H1 (cell line): ENCODE measurements at regions not wholly inside any gene's neighbourhood (a gene's known extent, or its start where the extent isn't known, plus 50 kb on each side); places are given as distances from the start of the nearest gene placed in this dataset.

Experiments used
- CTCF ChIA-PET: fragments of 300-600 bp; sonication (Branson Sonifier 250); formaldehyde crosslinking; loops from one replicate; lab custom pipeline; 2021; ENCODE audit not compliant: partially characterized antibody; lab: Charles Lee
- POLR2A ChIA-PET: fragments of 300-600 bp; sonication (Branson Sonifier 250); formaldehyde crosslinking; loops from one replicate; lab custom pipeline; 2021; ENCODE audit warnings: inconsistent platforms; ENCODE audit not compliant: partially characterized antibody; lab: Charles Lee
- DNase-seq, 2 experiments: peaks; one replicate each; pipeline versions ENCODE4 v3.0.0 to v3.0.0-alpha.2; 2010 to 2022; ENCODE audit warnings: low spot score in 2 of 2, low read depth in 1 of 2, mixed read lengths in 1 of 2
- FAIRE-seq: peaks from 2 replicates; lab custom pipeline; 2011; peaks lifted over from hg19 to GRCh38; lab: Jason Lieb, UNC
- H2AFZ ChIP-seq: 2 replicates; pipeline ENCODE4 v1.8.1; 2012; ENCODE audit warnings: low read length, inconsistent platforms
- H2AK5ac ChIP-seq: 2 replicates; pipeline ENCODE4 v1.6.1; 2013; ENCODE audit warnings: low read depth, low read length
- H2BK120ac ChIP-seq: replicated peaks from 2 replicates; pipeline ENCODE3; 2013; ENCODE audit warnings: low read depth, low read length, inconsistent platforms
- H2BK12ac ChIP-seq: 2 replicates; pipeline ENCODE4 v1.6.1; 2013; ENCODE audit warnings: low read depth, low read length
- H2BK15ac ChIP-seq: 2 replicates; pipeline ENCODE4 v1.6.1; 2013; ENCODE audit warnings: low read length
- H2BK20ac ChIP-seq: 2 replicates; pipeline ENCODE4 v1.6.1; 2013; ENCODE audit warnings: low read length
- H2BK5ac ChIP-seq: 2 replicates; pipeline ENCODE4 v1.6.1; 2013; ENCODE audit warnings: low read depth, low read length
- H3K14ac ChIP-seq: 2 replicates; pipeline ENCODE4 v1.6.1; 2013; ENCODE audit warnings: inconsistent platforms; ENCODE audit not compliant: insufficient read length
- H3K18ac ChIP-seq: 2 replicates; pipeline ENCODE4 v1.6.1; 2013; ENCODE audit warnings: low read length; ENCODE audit errors: extremely low read depth
- H3K23ac ChIP-seq: 2 replicates; pipeline ENCODE4 v1.6.1; 2013; ENCODE audit warnings: inconsistent platforms; ENCODE audit not compliant: insufficient read length
- H3K23me2 ChIP-seq: 2 replicates; pipeline ENCODE4 v1.6.1; 2013; ENCODE audit warnings: low read depth, low read length
- H3K27ac ChIP-seq: 2 replicates; pipeline ENCODE4 v1.6.1; 2011; ENCODE audit warnings: low read depth, low read length, inconsistent platforms
- H3K27me3 ChIP-seq, 4 experiments: replicated peaks in 1 of 4; 1 replicate in 1 of 4; 2 replicates in 3 of 4; pipeline versions ENCODE4 v1.6.1 to v1.8.1; 2011 to 2013; ENCODE audit warnings: low read length in 3 of 4, mild to moderate bottlenecking in 3 of 4, inconsistent platforms in 2 of 4, mixed read lengths in 2 of 4, moderate library complexity in 1 of 4; ENCODE audit not compliant: control insufficient read depth in 3 of 4, insufficient read depth in 3 of 4; ENCODE audit errors: extremely low read depth in 1 of 4
- H3K36me3 ChIP-seq, 4 experiments: 2 replicates each; pipeline versions ENCODE4 v1.6.1 to v1.8.1; 2011 to 2013; ENCODE audit warnings: mild to moderate bottlenecking in 4 of 4, low read length in 3 of 4, moderate library complexity in 2 of 4, control low read depth in 1 of 4, inconsistent platforms in 1 of 4; ENCODE audit not compliant: insufficient read depth in 4 of 4, control insufficient read depth in 2 of 4
- H3K4ac ChIP-seq: replicated peaks from 2 replicates; pipeline ENCODE3; 2013; ENCODE audit warnings: low read length, low read depth, mixed read lengths, inconsistent platforms; ENCODE audit not compliant: insufficient read length
- H3K4me1 ChIP-seq, 4 experiments: replicated peaks in 1 of 4; 1 replicate in 1 of 4; 2 replicates in 3 of 4; pipeline versions ENCODE4 v1.6.1 to v1.8.1; 2011 to 2013; ENCODE audit warnings: low read length in 3 of 4, inconsistent platforms in 2 of 4, mixed read lengths in 1 of 4; ENCODE audit not compliant: insufficient read depth in 4 of 4, control insufficient read depth in 3 of 4
- H3K4me2 ChIP-seq, 2 experiments: 2 replicates each; pipeline versions ENCODE4 v1.6.1 to v1.8.1; 2011 to 2013; ENCODE audit warnings: low read depth in 2 of 2, low read length in 2 of 2, control low read depth in 1 of 2, inconsistent platforms in 1 of 2, mild to moderate bottlenecking in 1 of 2; ENCODE audit not compliant: insufficient read depth in 1 of 2
- H3K4me3 ChIP-seq, 4 experiments: fragments of 200-600, 300-600 bp in 1 of 4; sonication (generic), shearing (Covaris generic), sonication (Bioruptor Twin) in 1 of 4; 2 replicates each; pipeline versions ENCODE4 v1.5.1 to v1.8.1; 2011 to 2016; ENCODE audit warnings: low read length in 4 of 4, low read depth in 3 of 4, control low read depth in 2 of 4, inconsistent platforms in 2 of 4, mild to moderate bottlenecking in 2 of 4, mixed read lengths in 1 of 4, moderate library complexity in 1 of 4; ENCODE audit not compliant: insufficient read depth in 2 of 4; ENCODE audit errors: extremely low read depth in 1 of 4
- H3K56ac ChIP-seq: replicated peaks from 2 replicates; pipeline ENCODE3; 2013; ENCODE audit warnings: low read depth, mild to moderate bottlenecking, mixed read lengths, low read length, inconsistent platforms; ENCODE audit not compliant: insufficient read length
- H3K79me1 ChIP-seq: 2 replicates; pipeline ENCODE4 v1.6.1; 2013; ENCODE audit warnings: low read depth, low read length, control low read depth
- H3K79me2 ChIP-seq, 2 experiments: 2 replicates each; pipeline versions ENCODE4 v1.6.1 to v1.8.1; 2012 to 2013; ENCODE audit warnings: low read length in 2 of 2, mild to moderate bottlenecking in 2 of 2, inconsistent platforms in 1 of 2; ENCODE audit not compliant: insufficient read depth in 2 of 2, control insufficient read depth in 1 of 2
- H3K9ac ChIP-seq, 4 experiments: replicated peaks in 1 of 4; 1 replicate in 1 of 4; 2 replicates in 3 of 4; pipeline versions ENCODE4 v1.6.1 to v1.8.1; 2011 to 2013; ENCODE audit warnings: low read depth in 3 of 4, low read length in 3 of 4, control low read depth in 2 of 4, mild to moderate bottlenecking in 2 of 4, moderate library complexity in 2 of 4, inconsistent platforms in 1 of 4; ENCODE audit errors: extremely low read depth in 1 of 4
- H3K9me3 ChIP-seq, 2 experiments: 2 replicates each; pipeline versions ENCODE4 v1.6.1 to v1.8.1; 2012 to 2013; ENCODE audit warnings: mild to moderate bottlenecking in 2 of 2, moderate library complexity in 2 of 2, control low read depth in 1 of 2, inconsistent platforms in 1 of 2, low read depth in 1 of 2, low read length in 1 of 2, mixed read lengths in 1 of 2; ENCODE audit not compliant: insufficient read depth in 2 of 2
- H4K20me1 ChIP-seq, 2 experiments: replicated peaks in 1 of 2; 2 replicates each; pipeline versions ENCODE3 to v1.8.1; 2011 to 2013; ENCODE audit warnings: inconsistent platforms in 2 of 2, low read length in 2 of 2, mild to moderate bottlenecking in 1 of 2; ENCODE audit not compliant: insufficient read depth in 2 of 2, control insufficient read depth in 1 of 2
- H4K5ac ChIP-seq: 2 replicates; pipeline ENCODE4 v1.6.1; 2013; ENCODE audit warnings: low read length, low read depth, mixed read lengths, inconsistent platforms; ENCODE audit not compliant: insufficient read length
- H4K8ac ChIP-seq: 2 replicates; pipeline ENCODE4 v1.8.0; 2013; ENCODE audit warnings: mild to moderate bottlenecking, moderate library complexity, low read length, inconsistent platforms; ENCODE audit not compliant: insufficient read depth; ENCODE audit errors: extremely low read depth
- H4K91ac ChIP-seq: replicated peaks from 2 replicates; pipeline ENCODE3; 2013; ENCODE audit warnings: low read length, mixed read lengths, inconsistent platforms; ENCODE audit not compliant: insufficient read length
- CEBPB ChIP-seq: IDR thresholded peaks from 2 replicates; pipeline ENCODE4 v1.6.1; 2012; ENCODE audit warnings: low read depth, low read length
- E2F6 ChIP-seq: IDR thresholded peaks from 2 replicates; pipeline ENCODE4 v1.6.1; 2012; ENCODE audit warnings: inconsistent platforms
- EP300 ChIP-seq, 2 experiments: IDR thresholded peaks; 1 replicate in 1 of 2; 2 replicates in 1 of 2; pipeline ENCODE4 v1.6.1; 2011 to 2012; ENCODE audit warnings: low read depth in 2 of 2, low read length in 2 of 2, mild to moderate bottlenecking in 2 of 2, borderline replicate concordance in 1 of 2, inconsistent platforms in 1 of 2, moderate library complexity in 1 of 2
- KDM5A ChIP-seq: fragments of 200-600 bp; IDR thresholded peaks from 2 replicates; pipeline ENCODE4 v1.7.1; 2012; ENCODE audit warnings: mild to moderate bottlenecking, low read length, inconsistent platforms, mixed read lengths
- RNF2 ChIP-seq: fragments of 200-900, 300-1000 bp; sonication (generic); IDR thresholded peaks from 2 replicates; pipeline ENCODE4 v1.7.1; 2016; ENCODE audit warnings: borderline replicate concordance, low read depth, mild to moderate bottlenecking, antibody characterized with exemption, low read length; ENCODE audit not compliant: poor library complexity, severe bottlenecking; ENCODE audit errors: missing control alignments
- TAF1 ChIP-seq: IDR thresholded peaks from 2 replicates; pipeline ENCODE4 v1.6.1; 2011; ENCODE audit warnings: mild to moderate bottlenecking, low read depth, low read length

GRCh38 chr6:74577619-74578018, 628.2 kb downstream of the COL12A1 start:
- Histone ChIP-seq H2BK12ac (no peak overlapping the region), H3K18ac (no peak overlapping the region), H3K23ac (no peak overlapping the region), H3K36me3 (no peaks in the 10 kb centered on the region), H3K23me2 (no peaks in the 10 kb centered on the region), H3K27ac (no peak overlapping the region), H3K27me3 (no peaks in the 10 kb centered on the region), H2BK20ac (no peak overlapping the region), H3K79me1 (no peaks in the 10 kb centered on the region), H2BK15ac (no peak overlapping the region), H4K8ac (no peak overlapping the region), H3K79me2 (no peaks in the 10 kb centered on the region), H2AFZ (no peak overlapping the region), H2AK5ac (no peak overlapping the region), H4K20me1 (no peaks in the 10 kb centered on the region), H4K5ac (no peak overlapping the region), H3K4me3 (no peak overlapping the region), H3K9ac (no peak overlapping the region), H3K4me2 (no peak overlapping the region), H4K91ac (no peak overlapping the region), H3K14ac (no peak overlapping the region), H3K4ac (no peak overlapping the region), H3K4me1 (no peaks in the 10 kb centered on the region), H3K56ac (no peak overlapping the region), H3K9me3 (no peaks in the 10 kb centered on the region), H2BK5ac (no peak overlapping the region), H2BK120ac (no peak overlapping the region)
- DNase-seq (no peak), FAIRE-seq (no peak)
- ChIA-PET POLR2A (no interaction called here), CTCF (interaction anchor here (0.5 to 2.5 kb wide), 4 partner anchors 11 to 971 kb away, joined by 3 to 10 read pairs (median 4); no protein-coding TSS in a partner anchor)
- TF ChIP-seq KDM5A (no peak), E2F6 (no peak), EP300 (IDR thresholded peaks at IDR 0.05; ENCODE audit: borderline replicate concordance in 1 of 2, low read depth in 2 of 2, low read length in 2 of 2) (no peak), TAF1 (no peak), CEBPB (no peak), RNF2 (no peak)
